HUES48 (cell line): ENCODE measurements at regions not wholly inside any gene's neighbourhood (a gene's known extent, or its start where the extent isn't known, plus 50 kb on each side); places are given as distances from the start of the nearest gene placed in this dataset.

ENCODE experiments used
- H3K27ac ChIP-seq: one replicate; pipeline ENCODE4 v1.7.0; 2013; ENCODE audit warnings: low read depth, low read length, inconsistent platforms
- H3K27me3 ChIP-seq: 2 replicates; pipeline ENCODE4 v1.6.1; 2013; ENCODE audit warnings: mild to moderate bottlenecking, low read length; ENCODE audit not compliant: control insufficient read depth, insufficient read depth
- H3K36me3 ChIP-seq: 2 replicates; pipeline ENCODE4 v1.6.1; 2013; ENCODE audit warnings: low read length; ENCODE audit not compliant: control insufficient read depth, insufficient read depth
- H3K4me1 ChIP-seq: 2 replicates; pipeline ENCODE4 v1.6.1; 2013; ENCODE audit warnings: mild to moderate bottlenecking, low read length; ENCODE audit not compliant: control insufficient read depth, insufficient read depth
- H3K4me3 ChIP-seq: 2 replicates; pipeline ENCODE4 v1.5.1; 2013; ENCODE audit warnings: mild to moderate bottlenecking, low read depth, low read length
- H3K9ac ChIP-seq: 2 replicates; pipeline ENCODE4 v1.6.1; 2013; ENCODE audit warnings: mild to moderate bottlenecking, low read depth, low read length, moderate library complexity
- H3K9me3 ChIP-seq: 2 replicates; pipeline ENCODE4 v1.6.1; 2013; ENCODE audit warnings: low read length; ENCODE audit not compliant: control insufficient read depth, insufficient read depth

- 0 out of 2 replicates have a peak, but pooled peaks cover 3% of the 10 kb centered on the region for H3K4me1 ChIP-seq
- no peaks in the 10 kb centered on the region for H3K36me3 ChIP-seq
- H3K27ac ChIP-seq, result no peak overlapping the region
- no peaks in the 10 kb centered on the region for H3K27me3 ChIP-seq
- H3K9me3 ChIP-seq, result no peaks in the 10 kb centered on the region
- H3K9ac ChIP-seq, result no peak overlapping the region
- no peak overlapping the region for H3K4me3 ChIP-seq
Measured at GRCh38 chr18:47512056-47512455, 260.6 kb upstream of the SKOR2 start.

GRCh38 chr18:47510831-47511230 is 259.4 kb upstream of the SKOR2 start:
- H3K4me1 ChIP-seq, result 0 out of 2 replicates have a peak, but pooled peaks cover 3% of the 10 kb centered on the region
- H3K27ac ChIP-seq, result no peak overlapping the region
- H3K36me3 ChIP-seq, result no peaks in the 10 kb centered on the region
- no peaks in the 10 kb centered on the region for H3K27me3 ChIP-seq
- H3K9ac ChIP-seq, result no peak overlapping the region
- no peak overlapping the region for H3K4me3 ChIP-seq
- no peaks in the 10 kb centered on the region for H3K9me3 ChIP-seq

- Histone ChIP-seq H3K9ac (no peak overlapping the region), H3K27me3 (no peaks in the 10 kb centered on the region), H3K4me1 (0 out of 2 replicates have a peak, but pooled peaks cover 3% of the 10 kb centered on the region), H3K4me3 (no peak overlapping the region), H3K27ac (no peak overlapping the region), H3K36me3 (no peaks in the 10 kb centered on the region), H3K9me3 (no peaks in the 10 kb centered on the region)
Measured at GRCh38 chr18:47507651-47508050, 256.2 kb upstream of the SKOR2 start.

- Histone ChIP-seq H3K4me3 (no peak overlapping the region), H3K9ac (no peak overlapping the region), H3K36me3 (no peaks in the 10 kb centered on the region), H3K9me3 (no peaks in the 10 kb centered on the region), H3K27ac (no peak overlapping the region), H3K4me1 (0 out of 2 replicates have a peak, but pooled peaks cover 3% of the 10 kb centered on the region), H3K27me3 (no peaks in the 10 kb centered on the region)
Measured at GRCh38 chr18:47506897-47507296, 255.4 kb upstream of the SKOR2 start.

GRCh38 chr18:47501946-47502345 is 250.5 kb upstream of the SKOR2 start:
- Histone ChIP-seq H3K9ac (no peak overlapping the region), H3K27me3 (no peaks in the 10 kb centered on the region), H3K4me3 (no peak overlapping the region), H3K9me3 (no peaks in the 10 kb centered on the region), H3K27ac (no peak overlapping the region), H3K36me3 (no peaks in the 10 kb centered on the region), H3K4me1 (no peaks in the 10 kb centered on the region)

- Histone ChIP-seq H3K4me3 (no peak overlapping the region), H3K9ac (no peak overlapping the region), H3K9me3 (no peaks in the 10 kb centered on the region), H3K27me3 (no peaks in the 10 kb centered on the region), H3K36me3 (no peaks in the 10 kb centered on the region), H3K4me1 (no peaks in the 10 kb centered on the region), H3K27ac (no peak overlapping the region)
Measured at GRCh38 chr18:47500930-47501329, 249.5 kb upstream of the SKOR2 start.

GRCh38 chr18:47492691-47493090 is 241.2 kb upstream of the SKOR2 start:
- Histone ChIP-seq H3K9me3 (no peaks in the 10 kb centered on the region), H3K9ac (no peak overlapping the region), H3K27me3 (no peaks in the 10 kb centered on the region), H3K4me1 (no peaks in the 10 kb centered on the region), H3K4me3 (no peak overlapping the region), H3K27ac (no peak overlapping the region), H3K36me3 (no peaks in the 10 kb centered on the region)

GRCh38 chr18:47490882-47491281 is 239.4 kb upstream of the SKOR2 start:
- no peak overlapping the region for H3K27ac ChIP-seq
- no peaks in the 10 kb centered on the region for H3K4me1 ChIP-seq
- no peak overlapping the region for H3K4me3 ChIP-seq
- no peak overlapping the region for H3K9ac ChIP-seq
- H3K36me3 ChIP-seq, result no peaks in the 10 kb centered on the region
- H3K9me3 ChIP-seq, result no peaks in the 10 kb centered on the region
- no peaks in the 10 kb centered on the region for H3K27me3 ChIP-seq

GRCh38 chr18:47485221-47485797 is 233.8 kb upstream of the SKOR2 start:
- Histone ChIP-seq H3K9ac (no peak overlapping the region), H3K9me3 (no peaks in the 10 kb centered on the region), H3K36me3 (no peaks in the 10 kb centered on the region), H3K27ac (no peak overlapping the region), H3K27me3 (no peaks in the 10 kb centered on the region), H3K4me3 (no peak overlapping the region), H3K4me1 (no peaks in the 10 kb centered on the region)

- no peaks in the 10 kb centered on the region for H3K27me3 ChIP-seq
- no peak overlapping the region for H3K4me3 ChIP-seq
- no peaks in the 10 kb centered on the region for H3K9me3 ChIP-seq
- H3K36me3 ChIP-seq, result no peaks in the 10 kb centered on the region
- no peaks in the 10 kb centered on the region for H3K4me1 ChIP-seq
- H3K27ac ChIP-seq, result no peak overlapping the region
- no peak overlapping the region for H3K9ac ChIP-seq
Measured at GRCh38 chr18:47484068-47484467, 232.6 kb upstream of the SKOR2 start.

- no peak overlapping the region for H3K9ac ChIP-seq
- no peaks in the 10 kb centered on the region for H3K9me3 ChIP-seq
- H3K36me3 ChIP-seq, result no peaks in the 10 kb centered on the region
- H3K4me1 ChIP-seq, result no peaks in the 10 kb centered on the region
- H3K27ac ChIP-seq, result no peak overlapping the region
- no peaks in the 10 kb centered on the region for H3K27me3 ChIP-seq
- no peak overlapping the region for H3K4me3 ChIP-seq
Measured at GRCh38 chr18:47480166-47480565, 228.7 kb upstream of the SKOR2 start.
